Stomach (tissue), 4 donors: ENCODE measurements at regions not wholly inside any gene's neighbourhood (a gene's known extent, or its start where the extent isn't known, plus 50 kb on each side); places are given as distances from the start of the nearest gene placed in this dataset.

ENCODE experiments used
- CTCF ChIP-seq, 7 experiments: fragments of 450-650 bp in 4 of 7; fragments of 200-600 bp in 3 of 7; sonication (generic) in 3 of 7; IDR thresholded peaks; one replicate each; pipeline ENCODE4 v1.5.1; 2016 to 2019; ENCODE audit warnings: antibody characterized with exemption in 7 of 7, control low read depth in 2 of 7, mild to moderate bottlenecking in 1 of 7
- POLR2A ChIP-seq, 4 donors: fragments of 450-650 bp; IDR thresholded peaks; one replicate each; pipeline ENCODE4 v1.6.1; 2016; ENCODE audit warnings: antibody characterized with exemption in 4 of 4, control low read depth in 2 of 4, mild to moderate bottlenecking in 1 of 4, moderate library complexity in 1 of 4

- no peak for TF ChIP-seq CTCF (IDR thresholded peaks at IDR 0.05)
- TF ChIP-seq POLR2A (IDR thresholded peaks at IDR 0.05) = no peak
Observed at GRCh38 chr15:96147267-96147666, 183.2 kb upstream of the NR2F2 start.
